ENCODE measurements at regions not wholly inside any gene's neighbourhood (a gene's known extent, or its start where the extent isn't known, plus 50 kb on each side); places are given as distances from the start of the nearest gene placed in this dataset.

DNA sequence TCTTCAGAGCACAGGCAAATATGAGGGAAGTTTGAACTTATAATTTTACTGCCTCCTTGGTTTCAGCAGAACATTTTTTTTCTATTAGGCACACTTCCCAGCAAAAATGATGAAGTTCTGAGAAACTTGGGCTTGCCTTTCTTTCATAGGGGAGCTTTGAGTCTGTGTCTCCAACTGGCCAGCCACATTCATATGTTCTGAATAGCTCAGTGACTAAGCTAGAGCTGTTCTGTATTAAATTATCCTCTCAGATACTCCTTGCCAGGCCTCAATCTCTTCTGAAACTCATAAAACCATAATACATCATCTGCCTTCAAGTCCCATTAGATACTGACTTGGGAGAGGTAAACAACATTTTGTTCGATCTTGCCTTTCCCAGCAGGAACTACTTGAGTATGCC, 476.5 kb downstream of the GPAM start:
- Histone ChIP-seq H4K20me1 (replicated peaks in 1 of 2; ENCODE audit: control insufficient read depth in 1 of 2, insufficient read depth in 2 of 2, low read length in 2 of 2) (no peaks in the 10 kb centered on the region), H3K56ac (replicated peaks; ENCODE audit: insufficient read length, low read depth, low read length) (no peak overlapping the region)
- no peak for FAIRE-seq

More for the DNA sequence above, 476.5 kb downstream of the GPAM start:
- Histone ChIP-seq H4K8ac (ENCODE audit: extremely low read depth, insufficient read depth, low read length) (no peak overlapping the region), H3K36me3 (ENCODE audit: control insufficient read depth in 2 of 4, insufficient read depth in 4 of 4, low read length in 3 of 4) (no peaks in the 10 kb centered on the region), H3K79me2 (ENCODE audit: control insufficient read depth in 1 of 2, insufficient read depth in 2 of 2, low read length in 2 of 2) (no peaks in the 10 kb centered on the region), H3K27me3 (replicated peaks in 1 of 4; ENCODE audit: control insufficient read depth in 3 of 4, extremely low read depth in 1 of 4, insufficient read depth in 3 of 4, low read length in 3 of 4) (no peaks in the 10 kb centered on the region), H2BK12ac (ENCODE audit: low read depth, low read length) (no peak overlapping the region), H3K23ac (ENCODE audit: insufficient read length) (no peak overlapping the region), H4K91ac (replicated peaks; ENCODE audit: insufficient read length, low read length) (no peak overlapping the region), H3K4me1 (replicated peaks in 1 of 4; ENCODE audit: control insufficient read depth in 3 of 4, insufficient read depth in 4 of 4, low read length in 3 of 4) (no peaks in the 10 kb centered on the region), H2BK20ac (ENCODE audit: low read length) (no peak overlapping the region), H3K27ac (ENCODE audit: low read depth, low read length) (no peak overlapping the region), H2BK120ac (replicated peaks; ENCODE audit: low read depth, low read length) (no peak overlapping the region), H3K9me3 (ENCODE audit: insufficient read depth in 2 of 2, low read depth in 1 of 2, low read length in 1 of 2) (no peaks in the 10 kb centered on the region), H3K9ac (replicated peaks in 1 of 4; ENCODE audit: extremely low read depth in 1 of 4, low read depth in 3 of 4, low read length in 3 of 4) (no peak overlapping the region), H3K14ac (ENCODE audit: insufficient read length) (no peak overlapping the region), H2BK5ac (ENCODE audit: low read depth, low read length) (no peak overlapping the region), H3K4me3 (ENCODE audit: extremely low read depth in 1 of 4, insufficient read depth in 2 of 4, low read depth in 3 of 4, low read length in 4 of 4) (no peak overlapping the region), H3K23me2 (ENCODE audit: low read depth, low read length) (no peaks in the 10 kb centered on the region), H2BK15ac (ENCODE audit: low read length) (no peak overlapping the region), H4K5ac (ENCODE audit: insufficient read length, low read depth, low read length) (no peak overlapping the region), H3K4ac (replicated peaks; ENCODE audit: insufficient read length, low read depth, low read length) (no peak overlapping the region), H2AK5ac (ENCODE audit: low read depth, low read length) (no peak overlapping the region), H3K79me1 (ENCODE audit: low read depth, low read length) (no peaks in the 10 kb centered on the region), H2AFZ (ENCODE audit: low read length) (no peak overlapping the region), H3K4me2 (ENCODE audit: insufficient read depth in 1 of 2, low read depth in 2 of 2, low read length in 2 of 2) (no peak overlapping the region), H3K18ac (ENCODE audit: extremely low read depth, low read length) (no peak overlapping the region)
- CTCF ChIA-PET (ENCODE audit: partially characterized antibody) = interaction anchor here (0.7 to 1.1 kb wide), 3 partner anchors 108 to 430 kb away, joined by 3 to 4 read pairs (median 3); no protein-coding TSS in a partner anchor
- POLR2A ChIA-PET (ENCODE audit: partially characterized antibody) = no interaction called here
- WGBS, 2 experiments (ENCODE audit: extremely low coverage in 1 of 2, insufficient coverage in 1 of 2, insufficient read length in 1 of 2, insufficient replicate concordance in 2 of 2, low coverage in 1 of 2, low lambda C conversion rate in 2 of 2, missing lambda C conversion rate in 1 of 2) = 83% methylated on average over 1 of the region's 1 CpG; no CpG with 5 or more reads in 1 of the 2 experiments
- no peak for TF ChIP-seq FOSL1 (IDR thresholded peaks at IDR 0.05; ENCODE audit: insufficient read depth, low read depth, low read length)
- no peak for TF ChIP-seq RAD21 (IDR thresholded peaks at IDR 0.05 in 1 of 2, conservative IDR thresholded peaks at IDR 0.05 in 1 of 2; ENCODE audit: low read depth in 2 of 2, low read length in 2 of 2)
- no peak for TF ChIP-seq JUN (IDR thresholded peaks at IDR 0.05; ENCODE audit: low read depth, low read length)
- no peak for TF ChIP-seq SAP30 (IDR thresholded peaks at IDR 0.05; ENCODE audit: insufficient read depth, insufficient replicate concordance, low read length)
- no peak for TF ChIP-seq EZH2 (IDR thresholded peaks at IDR 0.05; ENCODE audit: low read depth, low read length, severe bottlenecking)
- no peak for TF ChIP-seq KDM1A (IDR thresholded peaks at IDR 0.05; ENCODE audit: borderline replicate concordance, low read length)
- no peak for TF ChIP-seq GABPA (IDR thresholded peaks at IDR 0.05; ENCODE audit: borderline replicate concordance, insufficient read depth, low read length)
- TF ChIP-seq, protein P1, sequence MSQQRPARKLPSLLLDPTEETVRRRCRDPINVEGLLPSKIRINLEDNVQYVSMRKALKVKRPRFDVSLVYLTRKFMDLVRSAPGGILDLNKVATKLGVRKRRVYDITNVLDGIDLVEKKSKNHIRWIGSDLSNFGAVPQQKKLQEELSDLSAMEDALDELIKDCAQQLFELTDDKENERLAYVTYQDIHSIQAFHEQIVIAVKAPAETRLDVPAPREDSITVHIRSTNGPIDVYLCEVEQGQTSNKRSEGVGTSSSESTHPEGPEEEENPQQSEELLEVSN (IDR thresholded peaks at IDR 0.05) = no peak
- TF ChIP-seq POLR2AphosphoS5 (IDR thresholded peaks at IDR 0.05; ENCODE audit: low read depth, low read length) = no peak
- TF ChIP-seq RBBP5 (IDR thresholded peaks at IDR 0.05; ENCODE audit: borderline replicate concordance, low read depth, low read length) = no peak
- DNase-seq (ENCODE audit: low read depth in 1 of 2, low spot score in 2 of 2) = no peak

Data from H1 (cell line).